ENCODE measurements at regions not wholly inside any gene's neighbourhood (a gene's known extent, or its start where the extent isn't known, plus 50 kb on each side); places are given as distances from the start of the nearest gene placed in this dataset.

GRCh38 chr14:38770251-38770650 is 332.8 kb downstream of the SEC23A start:
- TF ChIP-seq EZH2phosphoT487 (IDR thresholded peaks at IDR 0.05; ENCODE audit: insufficient read depth, low read depth) (no peak), EZH2 (IDR thresholded peaks at IDR 0.05; ENCODE audit: insufficient read depth, poor library complexity, severe bottlenecking) (no peak)

Measured in GM23248 (cell line).